ENCODE measurements at regions not wholly inside any gene's neighbourhood (a gene's known extent, or its start where the extent isn't known, plus 50 kb on each side); places are given as distances from the start of the nearest gene placed in this dataset.

DNA sequence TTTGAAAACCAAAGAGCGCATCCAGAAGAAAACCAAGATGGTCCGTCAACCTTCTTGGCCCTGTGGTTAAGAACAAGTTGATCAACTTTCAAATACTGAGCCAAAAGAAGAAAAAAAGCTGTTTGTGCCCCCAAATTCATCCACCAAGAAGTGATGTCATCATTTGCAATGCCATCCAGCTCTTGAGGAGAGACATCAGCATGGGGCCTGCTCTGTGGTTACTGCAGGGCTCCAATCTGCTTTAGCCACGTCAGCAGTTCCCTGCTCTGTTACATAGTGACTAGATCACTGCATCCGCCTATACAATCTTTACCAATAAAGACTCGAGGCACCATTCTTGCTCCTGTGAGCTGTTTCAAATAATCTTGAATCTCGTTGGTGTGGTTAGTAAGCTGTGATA is 75.0 kb upstream of the BLCAP start:
- H3K4me3 ChIP-seq (ENCODE audit: low read depth, low read length) = no peak overlapping the region
- TF ChIP-seq, protein P1, sequence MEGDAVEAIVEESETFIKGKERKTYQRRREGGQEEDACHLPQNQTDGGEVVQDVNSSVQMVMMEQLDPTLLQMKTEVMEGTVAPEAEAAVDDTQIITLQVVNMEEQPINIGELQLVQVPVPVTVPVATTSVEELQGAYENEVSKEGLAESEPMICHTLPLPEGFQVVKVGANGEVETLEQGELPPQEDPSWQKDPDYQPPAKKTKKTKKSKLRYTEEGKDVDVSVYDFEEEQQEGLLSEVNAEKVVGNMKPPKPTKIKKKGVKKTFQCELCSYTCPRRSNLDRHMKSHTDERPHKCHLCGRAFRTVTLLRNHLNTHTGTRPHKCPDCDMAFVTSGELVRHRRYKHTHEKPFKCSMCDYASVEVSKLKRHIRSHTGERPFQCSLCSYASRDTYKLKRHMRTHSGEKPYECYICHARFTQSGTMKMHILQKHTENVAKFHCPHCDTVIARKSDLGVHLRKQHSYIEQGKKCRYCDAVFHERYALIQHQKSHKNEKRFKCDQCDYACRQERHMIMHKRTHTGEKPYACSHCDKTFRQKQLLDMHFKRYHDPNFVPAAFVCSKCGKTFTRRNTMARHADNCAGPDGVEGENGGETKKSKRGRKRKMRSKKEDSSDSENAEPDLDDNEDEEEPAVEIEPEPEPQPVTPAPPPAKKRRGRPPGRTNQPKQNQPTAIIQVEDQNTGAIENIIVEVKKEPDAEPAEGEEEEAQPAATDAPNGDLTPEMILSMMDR (IDR thresholded peaks at IDR 0.05; ENCODE audit: insufficient read depth, low read length, missing control alignments) = no peak
- POLR2A ChIA-PET = no interaction called here
- CTCF ChIA-PET = no interaction called here
- no peak for DNase-seq (ENCODE audit: low read depth, low spot score)

DNA sequence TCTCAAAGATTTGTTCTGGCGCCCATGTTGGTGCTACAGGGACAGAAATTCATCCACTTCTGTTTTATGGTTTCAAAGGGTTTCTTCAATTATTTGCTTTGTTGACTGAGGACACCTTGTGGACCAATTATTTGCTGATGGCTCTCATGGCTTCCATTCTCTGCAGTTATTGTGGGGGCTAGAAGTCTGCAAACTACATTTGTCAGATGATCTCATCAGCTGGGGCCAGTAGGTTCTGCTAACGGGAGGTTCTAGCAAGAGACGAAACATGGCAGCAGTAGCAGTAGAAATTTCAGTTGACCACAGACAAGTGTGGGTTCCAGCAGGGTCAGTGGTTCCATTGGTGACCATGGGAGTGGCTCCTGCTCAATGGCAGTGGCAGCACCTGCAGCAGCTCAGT is 72.8 kb upstream of the BLCAP start:
- ChIA-PET CTCF (interaction anchor here (1.6 kb wide), 1 partner anchor 36 kb away, joined by 4 read pairs; no protein-coding TSS in a partner anchor), POLR2A (no interaction called here)
- TF ChIP-seq, protein P1 (IDR thresholded peaks at IDR 0.05; ENCODE audit: insufficient read depth, low read length, missing control alignments) = no peak
- H3K4me3 ChIP-seq (ENCODE audit: low read depth, low read length) = no peak overlapping the region
- DNase-seq (ENCODE audit: low read depth, low spot score) = no peak

DNA sequence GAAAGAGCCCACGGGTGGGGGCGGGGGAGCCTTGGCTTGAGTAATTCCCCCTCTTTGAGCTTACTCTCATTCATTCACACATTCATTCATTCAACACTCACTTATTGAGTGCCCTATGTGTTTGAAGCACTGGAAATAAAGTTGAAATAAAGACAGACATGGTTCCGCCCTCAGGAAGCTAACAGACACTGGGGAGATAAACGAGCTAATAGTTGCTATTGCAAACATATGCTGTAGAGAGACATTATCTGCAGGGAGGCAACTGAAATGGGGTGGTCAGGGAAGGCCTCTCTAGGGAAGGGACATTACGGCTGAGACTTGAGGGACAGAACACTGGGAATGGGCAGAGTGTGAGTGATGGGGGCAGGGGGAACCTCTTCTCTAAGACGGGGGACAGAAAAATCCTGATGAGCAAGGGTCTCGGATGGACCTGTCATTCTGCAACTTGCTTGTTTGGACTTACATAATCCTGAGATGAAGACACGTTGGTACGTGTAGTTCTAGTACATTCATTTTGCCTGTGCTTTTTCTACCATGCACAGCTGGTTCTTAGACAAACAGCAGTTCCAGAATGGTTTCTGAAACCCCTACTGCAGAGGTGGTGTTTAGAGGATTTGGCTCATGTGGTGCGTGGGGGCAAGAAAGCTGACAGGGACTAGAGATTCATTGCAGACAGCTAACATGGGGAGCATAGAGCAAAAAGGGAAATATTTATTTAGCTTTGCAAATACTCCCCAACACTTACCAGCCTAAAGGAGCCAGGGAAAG is 71.1 kb upstream of the BLCAP start:
- no peak for DNase-seq (ENCODE audit: low read depth, low spot score)
- no peak overlapping the region for H3K4me3 ChIP-seq (ENCODE audit: low read depth, low read length)
- ChIA-PET CTCF (interaction anchor here (1.5 to 1.6 kb wide), 2 partner anchors 34 kb away, joined by 3 to 4 read pairs; no protein-coding TSS in a partner anchor), POLR2A (no interaction called here)
- TF ChIP-seq, protein P1 (IDR thresholded peaks at IDR 0.05; ENCODE audit: insufficient read depth, low read length, missing control alignments) = no peak

DNA sequence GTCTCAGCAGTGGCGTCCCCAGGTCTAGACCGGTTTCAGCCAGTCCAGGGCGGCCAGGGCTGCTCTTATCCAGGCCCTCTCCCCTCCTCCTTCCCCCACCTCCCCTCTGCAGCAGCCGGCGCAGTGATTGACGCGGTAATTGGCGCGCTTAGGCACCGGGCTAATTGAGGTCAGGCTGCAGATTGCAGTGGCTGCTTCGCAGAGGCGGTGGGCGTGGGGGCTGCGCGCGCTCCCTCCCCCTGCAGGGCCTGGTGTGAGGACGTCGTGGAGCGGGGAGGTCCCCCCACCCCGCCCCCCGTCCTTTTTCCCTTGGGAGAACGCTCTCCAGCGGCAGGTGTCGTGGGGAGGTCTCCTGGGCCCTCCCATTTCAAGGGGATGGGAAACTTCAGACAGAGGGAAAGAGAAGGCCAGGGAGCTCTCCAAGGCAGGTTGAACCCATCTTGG is 70.4 kb upstream of the BLCAP start:
- ChIA-PET POLR2A (no interaction called here), CTCF (interaction anchor here (1.5 kb wide), 1 partner anchor 34 kb away, joined by 3 read pairs; no protein-coding TSS in a partner anchor)
- no peak for DNase-seq (ENCODE audit: low read depth, low spot score)
- no peak overlapping the region for H3K4me3 ChIP-seq (ENCODE audit: low read depth, low read length)
- TF ChIP-seq, protein P1 (IDR thresholded peaks at IDR 0.05; ENCODE audit: insufficient read depth, low read length, missing control alignments) = no peak

DNA sequence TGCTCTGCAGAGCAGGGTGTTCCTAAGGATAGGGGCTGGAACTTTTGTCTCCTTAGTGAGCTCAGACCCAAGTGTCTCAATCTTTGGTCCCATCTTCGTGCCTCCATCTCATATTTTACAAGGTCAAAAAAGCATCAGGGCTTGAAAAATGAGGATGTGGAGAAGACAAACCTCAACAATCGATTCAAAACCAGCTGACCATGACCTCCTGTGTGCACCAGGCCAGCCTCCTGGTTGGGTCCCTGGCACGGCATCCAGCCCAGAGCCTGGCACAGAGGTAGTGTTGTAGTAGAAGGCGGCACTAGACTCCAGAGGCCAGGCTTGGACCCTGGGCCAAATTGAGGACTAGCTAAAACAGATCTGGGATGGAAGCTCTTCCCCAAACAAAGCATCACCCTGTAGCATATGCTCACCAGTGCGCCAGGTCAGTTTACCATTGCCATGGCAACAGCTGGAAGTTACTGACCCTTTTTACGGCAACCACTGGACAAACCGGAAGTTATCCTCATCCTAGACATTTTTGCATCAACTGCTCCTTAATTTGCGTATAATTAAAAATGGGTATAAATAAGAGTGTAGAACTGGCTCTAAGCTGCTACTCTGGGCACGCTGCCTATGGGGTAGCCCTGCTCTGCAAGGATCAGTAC is 69.3 kb upstream of the BLCAP start:
- no peak for DNase-seq (ENCODE audit: low read depth, low spot score)
- no peak overlapping the region for H3K4me3 ChIP-seq (ENCODE audit: low read depth, low read length)
- ChIA-PET POLR2A (no interaction called here), CTCF (interaction anchor here (1.5 kb wide), 1 partner anchor 33 kb away, joined by 3 read pairs; no protein-coding TSS in a partner anchor)
- TF ChIP-seq, protein P1 (IDR thresholded peaks at IDR 0.05; ENCODE audit: insufficient read depth, low read length, missing control alignments) = no peak

DNA sequence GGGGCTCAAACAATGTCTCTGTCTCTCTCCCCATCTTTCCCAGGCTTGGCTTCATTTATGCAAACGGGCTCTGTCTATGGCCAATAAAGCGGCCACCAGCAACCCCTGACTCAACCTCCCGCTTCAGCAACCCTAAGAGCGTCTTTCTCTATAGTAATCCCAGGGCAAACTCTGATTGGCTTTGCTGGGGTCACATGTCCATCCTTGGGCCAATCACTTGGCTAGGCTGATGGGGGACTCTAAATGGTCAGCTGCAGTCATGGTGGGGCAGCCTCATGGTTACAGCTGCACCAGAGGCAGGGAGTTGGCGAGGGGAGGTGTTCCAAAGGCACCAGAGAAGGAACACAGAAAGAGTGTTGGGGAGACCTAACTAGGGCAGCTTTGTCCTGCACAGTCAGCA is 68.5 kb upstream of the BLCAP start:
- ChIA-PET CTCF (no interaction called here), POLR2A (no interaction called here)
- TF ChIP-seq, protein P1 (IDR thresholded peaks at IDR 0.05; ENCODE audit: insufficient read depth, low read length, missing control alignments) = no peak
- no peak for DNase-seq (ENCODE audit: low read depth, low spot score)
- H3K4me3 ChIP-seq (ENCODE audit: low read depth, low read length) = no peak overlapping the region
